ENCODE measurements at regions not wholly inside any gene's neighbourhood (a gene's known extent, or its start where the extent isn't known, plus 50 kb on each side); places are given as distances from the start of the nearest gene placed in this dataset.
A peak's percentile ranks its signal among the peaks of the same experiment; 100 is the strongest.

- Histone ChIP-seq H3K36me3 (ENCODE audit: control insufficient read depth in 2 of 4, insufficient read depth in 4 of 4, low read length in 3 of 4) (no peaks in the 10 kb centered on the region), H4K8ac (ENCODE audit: extremely low read depth, insufficient read depth, low read length) (no peak overlapping the region), H3K14ac (ENCODE audit: insufficient read length) (no peak overlapping the region), H2AK5ac (ENCODE audit: low read depth, low read length) (no peak overlapping the region), H3K56ac (replicated peaks; ENCODE audit: insufficient read length, low read depth, low read length) (no peak overlapping the region), H3K79me1 (ENCODE audit: low read depth, low read length) (no peaks in the 10 kb centered on the region), H2AFZ (ENCODE audit: low read length) (no peak overlapping the region), H3K9ac (replicated peaks in 1 of 4; ENCODE audit: extremely low read depth in 1 of 4, low read depth in 3 of 4, low read length in 3 of 4) (no peak overlapping the region), H2BK5ac (ENCODE audit: low read depth, low read length) (no peak overlapping the region), H3K23me2 (ENCODE audit: low read depth, low read length) (no peaks in the 10 kb centered on the region), H2BK12ac (ENCODE audit: low read depth, low read length) (no peak overlapping the region), H4K5ac (ENCODE audit: insufficient read length, low read depth, low read length) (no peak overlapping the region), H3K79me2 (ENCODE audit: control insufficient read depth in 1 of 2, insufficient read depth in 2 of 2, low read length in 2 of 2) (no peaks in the 10 kb centered on the region), H2BK20ac (ENCODE audit: low read length) (0 out of 2 replicates have a peak overlapping the region, but pooled peaks have one; percentile 52), H3K4me1 (replicated peaks in 1 of 4; ENCODE audit: control insufficient read depth in 3 of 4, insufficient read depth in 4 of 4, low read length in 3 of 4) (peaks cover 11 to 28% (median 21%) of the 10 kb centered on the region in 4 experiments), H3K4me2 (ENCODE audit: insufficient read depth in 1 of 2, low read depth in 2 of 2, low read length in 2 of 2) (no peak overlapping the region), H3K4ac (replicated peaks; ENCODE audit: insufficient read length, low read depth, low read length) (no peak overlapping the region), H4K20me1 (replicated peaks in 1 of 2; ENCODE audit: control insufficient read depth in 1 of 2, insufficient read depth in 2 of 2, low read length in 2 of 2) (no peaks in the 10 kb centered on the region), H3K18ac (ENCODE audit: extremely low read depth, low read length) (no peak overlapping the region), H2BK120ac (replicated peaks; ENCODE audit: low read depth, low read length) (no peak overlapping the region), H3K23ac (ENCODE audit: insufficient read length) (no peak overlapping the region), H3K27me3 (replicated peaks in 1 of 4; ENCODE audit: control insufficient read depth in 3 of 4, extremely low read depth in 1 of 4, insufficient read depth in 3 of 4, low read length in 3 of 4) (peaks cover 0 to 11% (median 7%) of the 10 kb centered on the region in 4 experiments; a peak in 5 of 7 replicates), H3K27ac (ENCODE audit: low read depth, low read length) (no peak overlapping the region), H2BK15ac (ENCODE audit: low read length) (no peak overlapping the region), H3K4me3 (ENCODE audit: extremely low read depth in 1 of 4, insufficient read depth in 2 of 4, low read depth in 3 of 4, low read length in 4 of 4) (no peak overlapping the region), H4K91ac (replicated peaks; ENCODE audit: insufficient read length, low read length) (no peak overlapping the region), H3K9me3 (ENCODE audit: insufficient read depth in 2 of 2, low read depth in 1 of 2, low read length in 1 of 2) (peaks cover 16 to 21% of the 10 kb centered on the region in 2 experiments; a peak in 3 of 4 replicates)
- ChIA-PET CTCF (ENCODE audit: partially characterized antibody) (no interaction called here), POLR2A (ENCODE audit: partially characterized antibody) (no interaction called here)
- WGBS, 2 experiments (ENCODE audit: extremely low coverage in 1 of 2, insufficient coverage in 1 of 2, insufficient read length in 1 of 2, insufficient replicate concordance in 2 of 2, low coverage in 1 of 2, low lambda C conversion rate in 2 of 2, missing lambda C conversion rate in 1 of 2) = 86% methylated on average over 4 of the region's 4 CpGs; no CpG with 5 or more reads in 1 of the 2 experiments
- no peak for FAIRE-seq
- TF ChIP-seq RNF2 (IDR thresholded peaks at IDR 0.05; ENCODE audit: borderline replicate concordance, low read depth, low read length, missing control alignments, poor library complexity, severe bottlenecking) (no peak), EZH2 (IDR thresholded peaks at IDR 0.05; ENCODE audit: low read depth, low read length, severe bottlenecking) (no peak), CBX5 (IDR thresholded peaks at IDR 0.05; ENCODE audit: low read depth, low read length) (no peak), E2F6 (IDR thresholded peaks at IDR 0.05) (no peak), TCF12 (IDR thresholded peaks at IDR 0.05; ENCODE audit: low read depth, low read length) (no peak), GABPA (IDR thresholded peaks at IDR 0.05; ENCODE audit: borderline replicate concordance, insufficient read depth, low read length) (no peak), USF2 (IDR thresholded peaks at IDR 0.05; ENCODE audit: low read length) (no peak), SRF (IDR thresholded peaks at IDR 0.05; ENCODE audit: low read depth, low read length) (no peak), CREB1 (IDR thresholded peaks at IDR 0.05) (no peak), SUZ12 (IDR thresholded peaks at IDR 0.05; ENCODE audit: low read length) (no peak)
- DNase-seq (ENCODE audit: low read depth in 1 of 2, low spot score in 2 of 2) = no peak
Observed at GRCh38 chr3:194053136-194053535, 82.8 kb upstream of the HES1 start.

Data from H1 (cell line).